ENCODE measurements at regions not wholly inside any gene's neighbourhood (a gene's known extent, or its start where the extent isn't known, plus 50 kb on each side); places are given as distances from the start of the nearest gene placed in this dataset.

DNA sequence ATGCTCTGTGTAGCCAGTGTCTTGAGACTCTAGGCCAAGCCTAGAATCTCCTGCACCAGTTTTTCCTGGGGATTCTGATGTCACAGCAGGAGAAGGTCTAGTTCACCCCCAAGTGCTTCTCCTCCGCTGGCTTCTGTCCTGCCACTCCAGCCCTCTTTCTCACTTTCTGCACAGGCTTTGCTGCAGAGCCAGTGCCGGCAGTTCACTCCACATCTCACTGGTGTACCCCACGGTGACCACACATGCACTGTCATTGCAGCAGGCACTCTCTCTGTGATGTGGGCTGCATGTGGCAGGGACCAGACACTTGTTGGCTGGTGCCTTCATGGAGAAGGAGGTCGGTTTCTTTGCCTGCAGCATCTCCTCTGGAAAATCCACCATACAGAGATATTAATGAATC lies 643.8 kb upstream of the GALNTL6 start:
- no peak for DNase-seq (ENCODE audit: low spot score)

DNA sequence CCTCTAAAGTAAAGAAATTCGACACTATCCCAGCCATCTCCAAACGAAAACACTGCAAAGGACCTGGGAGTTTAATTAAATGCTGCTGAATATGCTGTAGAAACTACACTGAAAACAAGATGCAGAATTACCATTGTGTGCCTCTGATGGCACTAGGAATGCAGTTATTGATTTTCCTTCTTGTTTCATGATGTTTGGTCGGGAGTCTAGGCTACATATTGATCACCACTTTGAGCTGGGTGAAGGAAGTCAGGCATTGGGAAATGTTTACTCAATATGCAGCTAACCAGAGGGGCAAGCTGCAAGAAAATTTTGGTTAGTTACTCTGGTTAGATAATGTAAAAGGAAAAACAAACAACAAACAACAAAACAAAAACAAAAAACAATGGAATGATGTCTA lies 650.7 kb upstream of the GALNTL6 start:
- DNase-seq (ENCODE audit: low spot score), result no peak

GRCh38 chr4:171157462-171158082 lies 655.6 kb upstream of the GALNTL6 start:
- no peak for DNase-seq (ENCODE audit: low spot score)

- DNase-seq (ENCODE audit: low spot score), result no peak
These were observed 670.6 kb upstream of the GALNTL6 start for GRCh38 chr4:171142639-171143038.

DNA sequence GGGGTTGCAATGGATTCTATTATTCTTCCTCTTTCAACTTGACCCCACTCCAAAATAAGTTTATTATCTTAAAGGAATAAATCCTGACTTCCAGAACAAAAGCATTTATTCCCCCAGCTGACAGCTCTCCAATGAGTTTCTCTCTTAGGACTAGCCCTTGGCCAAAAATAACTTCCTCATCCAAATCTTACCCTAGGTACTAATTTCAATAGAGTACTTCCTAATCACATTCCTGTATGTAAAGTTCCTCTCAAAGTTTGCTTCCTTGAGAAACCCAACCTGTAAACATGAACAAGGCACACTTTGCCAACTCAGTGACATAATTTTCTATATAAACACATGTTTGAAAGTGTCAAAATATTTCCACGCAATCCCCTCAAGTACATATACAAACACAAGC lies 671.2 kb upstream of the GALNTL6 start:
- no peak for DNase-seq (ENCODE audit: low spot score)

- no peak for DNase-seq (ENCODE audit: low spot score)
These were observed 682.9 kb upstream of the GALNTL6 start for GRCh38 chr4:171130256-171130801.

DNA sequence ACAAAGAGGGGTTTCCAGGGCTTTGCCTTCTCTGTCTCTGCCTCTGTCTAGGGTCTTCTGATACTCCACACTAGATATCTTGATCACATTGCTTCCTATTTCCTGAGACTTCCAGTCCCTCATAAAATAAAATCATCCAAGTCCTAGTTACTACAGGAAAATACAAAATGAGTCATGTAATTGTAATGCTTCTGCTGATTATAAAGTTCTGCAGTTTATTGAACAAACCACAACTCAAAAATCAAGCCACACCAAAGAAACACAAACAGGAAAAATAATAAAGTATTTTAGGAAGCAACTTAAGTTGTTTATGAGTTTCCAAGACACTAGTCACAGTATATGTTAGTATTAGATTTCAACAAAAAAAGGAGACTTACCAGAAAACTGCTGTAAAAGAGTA lies 695.1 kb upstream of the GALNTL6 start:
- no peak for DNase-seq (ENCODE audit: low spot score)

DNA sequence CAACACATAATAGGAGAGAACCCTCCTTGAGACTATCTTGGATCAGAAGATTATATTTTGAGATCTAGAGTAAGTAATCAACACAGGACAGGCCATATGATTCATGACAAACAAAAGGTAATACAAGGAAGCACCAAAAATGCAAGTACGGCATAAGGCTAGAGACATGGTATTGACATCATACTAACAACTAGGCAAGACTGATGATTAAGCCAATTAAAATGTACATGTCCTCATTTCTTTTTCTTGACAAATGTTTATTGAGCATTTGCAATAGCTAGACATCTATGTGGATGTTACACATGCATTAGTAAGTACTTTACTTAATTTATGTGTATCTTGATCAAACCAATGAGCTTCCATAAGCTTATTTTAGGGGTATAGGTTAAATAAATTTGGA lies 695.7 kb upstream of the GALNTL6 start:
- DNase-seq (ENCODE audit: low spot score), result no peak

DNA sequence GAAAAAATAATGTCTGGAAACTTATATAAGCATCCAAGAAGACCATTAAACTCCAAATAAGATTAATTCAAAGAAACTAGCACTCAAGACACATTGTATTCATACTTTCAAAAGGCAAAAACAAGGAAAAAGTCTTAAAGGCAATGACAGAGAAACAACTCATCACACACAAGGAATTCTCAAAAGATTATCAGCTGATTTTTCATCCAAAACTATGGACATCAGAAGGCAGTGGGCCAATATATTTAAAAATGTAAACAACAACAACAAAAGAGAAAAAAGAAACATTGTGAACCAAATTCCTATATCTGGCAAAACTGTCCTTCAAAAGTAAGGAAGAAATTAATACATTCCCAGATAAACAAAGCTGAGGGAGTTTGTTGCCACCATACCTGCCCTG lies 711.4 kb upstream of the GALNTL6 start:
- DNase-seq (ENCODE audit: low spot score), result no peak

DNA sequence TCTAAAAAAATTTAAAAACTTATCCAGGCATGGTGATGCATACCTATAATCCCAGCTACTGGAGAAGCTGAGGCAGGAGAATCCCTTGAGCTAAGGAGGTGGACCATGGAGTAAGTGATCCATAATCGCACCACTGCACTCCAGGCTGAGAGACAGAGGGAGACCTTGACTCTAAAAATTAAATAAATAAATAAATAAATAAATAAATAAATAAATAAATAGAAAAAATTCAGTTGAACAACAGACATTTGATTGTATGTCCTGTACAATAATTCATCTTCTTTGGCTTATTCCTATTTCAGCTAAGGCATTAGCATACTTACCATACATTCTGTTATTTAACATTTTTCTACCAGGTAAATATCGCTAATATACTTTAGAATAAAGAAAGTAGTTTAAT lies 726.1 kb upstream of the GALNTL6 start:
- no peak for DNase-seq (ENCODE audit: low spot score)

DNA sequence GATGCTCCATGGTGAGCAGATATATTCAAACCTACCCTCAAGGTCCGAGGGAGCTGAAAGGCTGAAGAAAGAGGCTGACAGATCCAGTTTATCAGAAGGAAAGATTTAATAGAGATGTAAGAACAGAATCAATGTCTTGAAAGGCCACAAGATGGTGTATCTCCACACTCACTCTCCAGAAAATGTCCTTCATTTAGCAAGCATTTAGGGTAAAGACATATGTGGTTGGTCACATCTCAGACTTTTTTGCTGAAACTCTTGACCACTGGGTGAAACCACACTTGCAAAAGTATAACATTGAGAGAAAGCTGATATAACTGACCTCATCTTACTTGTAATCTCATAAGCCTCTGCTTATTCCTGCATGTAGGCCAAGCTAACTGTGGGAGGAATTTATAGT lies 745.8 kb upstream of the GALNTL6 start:
- DNase-seq (ENCODE audit: low spot score), result no peak

GRCh38 chr4:171049380-171049779 lies 763.8 kb upstream of the GALNTL6 start:
- DNase-seq (ENCODE audit: low spot score), result no peak

- DNase-seq (ENCODE audit: low spot score), result no peak
These were observed 770.1 kb upstream of the GALNTL6 start for GRCh38 chr4:171042989-171043524.

GRCh38 chr4:171035909-171036308 lies 777.3 kb upstream of the GALNTL6 start:
- DNase-seq (ENCODE audit: low spot score), result no peak

- DNase-seq (ENCODE audit: low spot score), result no peak
These were observed 781.9 kb upstream of the GALNTL6 start for GRCh38 chr4:171031338-171031737.

DNA sequence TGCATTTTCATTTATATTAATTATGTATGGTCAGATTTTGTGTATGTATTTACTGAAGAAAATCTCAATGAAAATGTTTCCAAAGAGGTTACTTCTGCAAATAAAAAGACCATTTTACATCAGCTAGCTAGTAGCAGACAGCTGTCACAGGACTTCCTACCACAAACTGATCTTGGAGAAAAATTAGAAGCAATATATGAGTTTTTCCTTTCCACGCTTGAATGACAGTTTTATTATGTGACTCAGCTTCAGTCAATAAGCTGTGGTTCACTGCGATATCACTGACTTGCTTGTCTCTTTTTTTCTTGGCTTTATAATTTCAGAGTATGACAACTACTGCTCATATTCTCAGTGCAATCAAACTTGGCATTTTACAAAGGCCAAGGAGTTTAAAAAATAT lies 787.4 kb upstream of the GALNTL6 start:
- DNase-seq (ENCODE audit: low spot score), result peak; percentile 45

DNA sequence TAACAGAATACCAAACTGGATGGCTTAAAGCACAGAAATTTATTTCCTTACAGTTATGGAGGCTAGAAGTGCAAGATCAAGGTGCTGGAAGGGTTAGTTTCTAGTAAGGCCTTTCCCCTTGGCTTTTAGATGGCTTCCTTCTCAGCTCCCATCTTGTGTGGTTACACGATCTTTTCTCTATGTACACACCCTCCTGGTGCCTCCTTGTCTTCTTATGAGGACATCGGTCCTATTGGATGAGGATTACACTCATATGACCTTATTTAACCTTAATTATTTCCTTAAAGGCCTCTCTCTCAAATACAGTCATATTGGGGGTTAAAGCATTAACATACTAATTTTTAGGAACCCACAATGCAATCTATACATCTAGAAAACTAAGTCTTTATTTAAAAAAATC lies 787.9 kb upstream of the GALNTL6 start:
- DNase-seq (ENCODE audit: low spot score), result no peak

DNA sequence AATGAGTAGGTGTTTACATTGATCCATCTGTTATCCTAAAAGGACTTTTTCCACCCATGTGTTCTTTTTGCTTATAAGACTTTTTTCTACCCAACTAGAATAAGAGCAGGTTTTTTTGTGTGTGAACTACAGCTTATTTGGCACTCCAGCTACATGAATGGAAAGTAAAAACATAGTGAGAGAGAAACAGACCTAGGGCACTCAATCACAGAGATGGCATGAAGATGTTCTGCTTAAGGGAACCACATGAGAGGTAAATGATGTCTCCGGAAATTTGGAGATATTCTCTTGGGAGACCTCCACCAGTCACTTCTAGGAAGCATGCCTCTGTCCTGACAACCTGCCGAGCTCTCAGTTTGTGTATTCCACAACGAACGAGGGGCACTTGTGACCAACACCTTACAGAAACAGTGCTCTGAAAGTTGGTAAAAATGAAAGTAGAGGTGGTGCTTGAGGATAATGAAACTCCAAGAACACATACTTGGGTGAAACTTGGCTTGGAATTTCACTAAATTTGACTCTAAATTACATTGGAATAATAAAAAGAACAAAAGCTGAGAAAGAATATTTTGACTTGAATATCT lies 788.4 kb upstream of the GALNTL6 start:
- DNase-seq (ENCODE audit: low spot score), result no peak

DNA sequence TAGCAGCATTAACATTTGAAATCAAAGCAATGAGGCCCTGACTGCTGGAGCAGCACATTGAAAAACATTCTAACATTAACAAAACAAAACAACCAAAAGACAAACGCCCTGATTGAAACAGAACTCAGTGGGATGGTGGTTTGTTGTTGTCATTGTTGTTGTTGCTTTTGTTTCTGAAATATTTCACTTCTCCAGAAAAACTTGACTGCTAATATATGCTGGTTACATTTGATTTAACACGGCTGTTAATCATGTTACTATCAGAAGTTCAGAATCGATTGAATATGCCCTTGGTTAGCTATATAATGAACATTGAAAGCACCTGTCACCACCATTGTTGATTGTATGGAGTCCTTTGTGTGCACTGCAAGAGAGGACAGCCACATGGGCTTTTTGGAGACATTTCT lies 790.4 kb upstream of the GALNTL6 start:
- DNase-seq (ENCODE audit: low spot score), result no peak

DNA sequence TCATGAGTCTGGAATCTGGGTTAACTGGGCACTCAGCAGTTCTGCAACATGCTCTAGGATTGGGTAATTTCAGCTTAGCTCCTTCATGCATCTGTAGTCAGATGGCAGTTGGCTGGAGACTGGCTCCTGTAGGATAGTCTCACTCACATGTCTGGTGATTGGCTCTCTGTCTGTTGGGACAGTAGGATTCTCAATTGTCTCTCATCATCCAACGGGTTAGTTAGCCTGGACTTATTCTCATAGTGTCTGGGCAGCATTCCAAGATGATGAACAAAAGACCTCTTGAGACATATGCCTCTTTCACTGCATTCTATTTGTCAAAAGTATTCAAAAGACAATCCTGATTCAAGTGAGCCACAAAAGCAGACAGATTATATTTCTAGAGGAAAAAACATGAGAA lies 795.6 kb upstream of the GALNTL6 start:
- peak; percentile 22 for DNase-seq (ENCODE audit: low spot score)

- DNase-seq (ENCODE audit: low spot score), result no peak
These were observed 797.1 kb upstream of the GALNTL6 start for GRCh38 chr4:171016145-171016544.

- no peak for DNase-seq (ENCODE audit: low spot score)
These were observed 797.8 kb upstream of the GALNTL6 start for GRCh38 chr4:171015441-171015840.

DNA sequence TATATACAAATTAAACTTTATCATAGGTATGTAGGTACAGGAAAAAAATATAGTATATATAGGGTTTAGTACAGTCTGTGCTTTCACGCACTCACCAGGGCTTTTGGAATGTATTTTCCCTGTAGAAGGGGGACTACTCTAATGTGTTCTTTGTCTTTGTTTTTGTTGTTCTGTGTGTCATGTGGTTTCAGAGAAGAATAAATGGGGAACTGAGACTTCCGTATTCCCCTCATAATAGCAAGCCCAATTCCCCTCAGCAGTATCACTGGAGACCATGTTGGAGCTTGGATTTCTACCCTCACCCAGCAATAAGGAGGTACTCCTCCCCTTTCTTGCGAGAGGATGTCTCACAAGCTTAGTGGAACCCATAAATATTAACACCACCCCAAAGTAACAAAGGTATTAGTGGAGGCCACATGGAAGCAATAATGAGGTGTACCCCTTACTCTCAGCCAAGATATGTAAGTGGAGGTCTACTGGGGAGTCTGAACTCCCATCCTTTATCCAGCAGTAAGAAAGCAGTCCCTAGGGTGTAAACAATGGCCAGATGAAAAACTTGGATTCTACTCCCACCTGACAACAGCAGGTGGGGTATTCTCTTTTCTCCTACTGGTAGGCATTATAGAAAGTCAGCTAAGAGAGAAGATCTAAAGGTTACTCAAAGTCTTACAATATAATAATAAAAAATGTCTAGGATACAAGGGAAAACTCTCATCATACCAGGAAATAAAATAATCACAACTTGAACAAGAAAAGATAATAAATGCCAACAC lies 805.4 kb upstream of the GALNTL6 start:
- DNase-seq (ENCODE audit: low spot score), result no peak

Measured in COLO829 (cell line).